SKM-1 treated with dmso at 0.1 percent for 144 hours (cell line): ENCODE measurements at regions not wholly inside any gene's neighbourhood (a gene's known extent, or its start where the extent isn't known, plus 50 kb on each side); places are given as distances from the start of the nearest gene placed in this dataset.
"Not testable (repeated sequence)": the region's sequence is repeated elsewhere in the genome, so short reads cannot be mapped to it uniquely, and the experiment has no call there.

Source experiments
- DNase-seq: peaks from one replicate; lab custom pipeline; 2025; ENCODE audit not compliant: unreplicated experiment; lab: John Stamatoyannopoulos, UW

GRCh38 chr17:77607606-77608005, 350.9 kb upstream of the TNRC6C start:
- DNase-seq, result no peak

- no peak for DNase-seq
Observed at GRCh38 chr17:77608431-77608830, 350.1 kb upstream of the TNRC6C start.

- DNase-seq, result no peak
Observed at GRCh38 chr17:77609553-77610517, 348.7 kb upstream of the TNRC6C start.

GRCh38 chr17:77610518-77610893, 348.0 kb upstream of the TNRC6C start:
- DNase-seq, result no peak

GRCh38 chr17:77610972-77611521, 347.5 kb upstream of the TNRC6C start:
- DNase-seq, result no peak

GRCh38 chr17:77611791-77612502, 346.6 kb upstream of the TNRC6C start:
- no peak for DNase-seq

- no peak for DNase-seq
Observed at GRCh38 chr17:77613218-77613617, 345.3 kb upstream of the TNRC6C start.

GRCh38 chr17:77613627-77614026, 344.9 kb upstream of the TNRC6C start:
- no peak for DNase-seq

GRCh38 chr17:77615703-77616253, 342.7 kb upstream of the TNRC6C start:
- no peak for DNase-seq

- no peak for DNase-seq
Observed at GRCh38 chr17:77616254-77616731, 342.2 kb upstream of the TNRC6C start.

GRCh38 chr17:77617516-77617915, 341.0 kb upstream of the TNRC6C start:
- no peak for DNase-seq

GRCh38 chr17:77618173-77618572, 340.3 kb upstream of the TNRC6C start:
- no peak for DNase-seq

GRCh38 chr17:77618731-77619130, 339.8 kb upstream of the TNRC6C start:
- no peak for DNase-seq

GRCh38 chr17:77619326-77619725, 339.2 kb upstream of the TNRC6C start:
- no peak for DNase-seq

GRCh38 chr17:77619851-77620250, 338.7 kb upstream of the TNRC6C start:
- DNase-seq, result no peak

GRCh38 chr17:77620282-77620681, 338.2 kb upstream of the TNRC6C start:
- DNase-seq, result no peak

GRCh38 chr17:77622084-77622483, 336.4 kb upstream of the TNRC6C start:
- DNase-seq, result not testable (repeated sequence)

- DNase-seq, result no peak
Observed at GRCh38 chr17:77622647-77623046, 335.9 kb upstream of the TNRC6C start.

GRCh38 chr17:77623321-77623720, 335.2 kb upstream of the TNRC6C start:
- not testable (repeated sequence) for DNase-seq

- DNase-seq, result no peak
Observed at GRCh38 chr17:77628035-77628434, 330.5 kb upstream of the TNRC6C start.

- not testable (repeated sequence) for DNase-seq
Observed at GRCh38 chr17:77629284-77629683, 329.2 kb upstream of the TNRC6C start.
